PFSK-1 (cell line): ENCODE measurements at regions not wholly inside any gene's neighbourhood (a gene's known extent, or its start where the extent isn't known, plus 50 kb on each side); places are given as distances from the start of the nearest gene placed in this dataset.

Experiments
- FOXP2 ChIP-seq: optimal IDR thresholded peaks from 2 replicates; pipeline ENCODE3; 2011; ENCODE audit warnings: borderline replicate concordance, control low read depth, inconsistent platforms; ENCODE audit not compliant: insufficient read depth; ENCODE audit errors: extremely low read length, extremely low read depth
- POLR2AphosphoS5 ChIP-seq: IDR thresholded peaks from 2 replicates; pipeline ENCODE4 v1.6.1; 2012; ENCODE audit warnings: low read depth, mild to moderate bottlenecking, control low read depth, low read length, moderate library complexity
- REST ChIP-seq, 2 experiments: IDR thresholded peaks; 2 replicates each; pipeline versions ENCODE4 v1.6.1 to v1.8.0; 2011 to 2012; ENCODE audit warnings: low read depth in 2 of 2, low read length in 2 of 2, control low read depth in 1 of 2, inconsistent platforms in 1 of 2, mild to moderate bottlenecking in 1 of 2, moderate library complexity in 1 of 2; ENCODE audit not compliant: insufficient read depth in 1 of 2
- SIN3A ChIP-seq: IDR thresholded peaks from 2 replicates; pipeline ENCODE4 v1.6.1; 2012; ENCODE audit warnings: mild to moderate bottlenecking, low read length, moderate library complexity, borderline replicate concordance; ENCODE audit not compliant: insufficient read depth
- TAF1 ChIP-seq: IDR thresholded peaks from 2 replicates; pipeline ENCODE4 v1.6.1; 2012; ENCODE audit warnings: low read length, control low read depth, borderline replicate concordance; ENCODE audit not compliant: insufficient read depth

GRCh38 chrX:46374371-46374770 lies 170.8 kb downstream of the ZNF674 start:
- TF ChIP-seq FOXP2 = no peak
- TF ChIP-seq REST (IDR thresholded peaks at IDR 0.05; ENCODE audit: insufficient read depth in 1 of 2, low read depth in 2 of 2, low read length in 2 of 2) = no peak
- TF ChIP-seq TAF1 = no peak
- no peak for TF ChIP-seq SIN3A
- TF ChIP-seq POLR2AphosphoS5 = no peak

DNA sequence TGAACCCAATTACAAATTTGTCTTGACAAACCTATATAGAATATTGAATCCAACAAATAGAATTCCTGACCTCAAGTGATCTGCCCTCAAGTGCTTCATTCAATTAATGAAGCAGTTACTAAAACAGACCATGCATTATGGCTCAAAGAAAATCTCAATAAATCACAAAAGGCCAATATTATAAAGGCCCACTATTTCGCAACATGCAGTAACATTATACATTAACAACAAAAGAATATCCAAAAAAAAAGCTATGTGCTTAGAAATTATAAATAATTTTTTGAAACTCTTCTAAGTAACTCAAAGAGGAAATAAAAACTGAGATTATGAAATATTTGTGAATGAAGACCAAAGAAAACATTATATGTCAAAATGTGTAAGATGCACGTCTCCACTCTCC lies 177.7 kb downstream of the ZNF674 start:
- no peak for TF ChIP-seq SIN3A
- no peak for TF ChIP-seq FOXP2
- no peak for TF ChIP-seq TAF1
- no peak for TF ChIP-seq POLR2AphosphoS5
- no peak for TF ChIP-seq REST (IDR thresholded peaks at IDR 0.05; ENCODE audit: insufficient read depth in 1 of 2, low read depth in 2 of 2, low read length in 2 of 2)

DNA sequence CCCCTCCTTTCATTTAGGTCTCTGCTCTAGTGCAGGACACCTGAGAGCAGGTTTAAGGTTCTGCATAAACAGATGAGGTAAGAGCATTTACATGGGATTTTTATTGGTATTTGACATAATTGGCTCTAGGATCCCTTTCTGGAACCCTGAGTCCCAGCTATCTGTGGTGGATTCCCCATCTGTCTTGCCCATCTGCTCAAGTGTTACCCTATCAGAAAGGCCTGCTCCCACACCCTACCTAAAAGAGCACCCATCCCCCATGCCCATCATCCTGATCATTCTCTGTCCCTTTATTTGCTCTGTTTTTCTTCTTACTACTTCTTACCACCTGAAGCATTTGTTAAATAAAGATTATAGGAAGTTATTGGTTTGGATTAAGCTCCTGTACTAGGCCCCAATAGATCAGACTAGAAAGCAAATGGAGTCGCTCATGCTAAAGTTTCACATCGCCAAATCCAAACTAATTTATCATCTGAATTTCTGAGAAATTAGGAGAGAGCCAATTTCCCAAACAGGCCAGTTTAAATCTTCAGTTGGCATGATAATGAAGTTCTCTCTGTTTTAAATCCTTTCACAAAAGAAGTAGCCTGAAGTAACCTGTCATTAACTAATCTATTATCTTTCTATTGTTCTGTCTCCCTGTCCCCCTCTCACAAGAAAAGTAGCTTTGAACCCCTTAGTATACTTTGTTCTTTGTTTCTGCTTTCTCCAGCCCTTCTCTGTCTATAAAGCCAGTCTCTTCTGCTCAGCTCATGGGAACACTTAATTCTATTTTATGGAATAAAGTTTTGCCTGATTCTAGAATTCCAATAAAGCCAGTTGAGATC lies 178.6 kb downstream of the ZNF674 start:
- TF ChIP-seq POLR2AphosphoS5 (no peak), SIN3A (no peak)

DNA sequence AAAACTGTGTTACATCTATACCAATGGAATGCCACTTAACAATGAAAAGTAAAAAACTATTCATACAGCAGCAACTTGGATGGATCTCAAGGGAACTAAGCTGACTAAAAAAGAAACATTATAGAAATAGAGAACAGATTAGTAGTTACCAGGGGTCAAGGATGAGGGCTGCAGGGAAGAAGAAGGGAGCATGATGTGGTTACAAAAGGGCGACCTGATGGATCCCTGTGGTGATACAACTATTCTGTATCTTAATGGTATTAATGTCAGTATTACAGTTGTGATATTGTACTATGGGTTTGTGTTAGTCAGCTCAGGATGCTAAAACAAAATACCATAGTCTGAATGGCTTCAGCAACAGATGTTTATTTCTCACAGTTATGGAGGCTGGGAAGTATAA lies 190.7 kb downstream of the ZNF674 start:
- TF ChIP-seq SIN3A = no peak
- TF ChIP-seq REST (IDR thresholded peaks at IDR 0.05; ENCODE audit: insufficient read depth in 1 of 2, low read depth in 2 of 2, low read length in 2 of 2) = no peak
- no peak for TF ChIP-seq TAF1
- no peak for TF ChIP-seq FOXP2
- TF ChIP-seq POLR2AphosphoS5 = no peak

DNA sequence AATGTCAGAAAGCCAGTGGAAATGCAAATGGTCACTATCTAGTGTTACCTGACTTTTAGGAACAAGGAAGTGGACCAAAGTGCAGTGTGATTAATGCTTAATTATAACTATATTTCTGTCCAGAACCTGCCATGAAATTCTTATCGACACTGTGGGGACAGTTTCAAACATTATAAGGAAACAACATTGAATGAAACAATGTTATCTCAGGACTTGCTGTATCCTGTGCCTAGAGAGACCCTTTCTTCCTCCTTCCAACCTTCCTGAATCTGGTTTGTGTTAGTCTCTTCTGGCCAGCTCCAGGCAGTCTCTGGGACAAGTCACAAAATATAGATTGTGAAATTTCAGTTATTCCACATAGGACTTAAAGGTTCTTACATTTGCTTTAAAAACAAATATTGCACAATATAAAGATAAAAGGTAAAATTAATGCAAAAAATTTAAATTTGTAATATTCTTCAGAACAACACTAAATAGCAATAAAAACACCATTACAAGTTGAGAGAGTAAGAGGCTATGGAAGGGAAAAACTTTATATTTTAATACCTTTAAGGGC lies 203.4 kb downstream of the ZNF674 start:
- TF ChIP-seq POLR2AphosphoS5 = no peak
- TF ChIP-seq REST (IDR thresholded peaks at IDR 0.05; ENCODE audit: insufficient read depth in 1 of 2, low read depth in 2 of 2, low read length in 2 of 2) = no peak
- TF ChIP-seq TAF1 = no peak
- TF ChIP-seq SIN3A = no peak
- no peak for TF ChIP-seq FOXP2
